GM19351 (cell line): ENCODE measurements at regions not wholly inside any gene's neighbourhood (a gene's known extent, or its start where the extent isn't known, plus 50 kb on each side); places are given as distances from the start of the nearest gene placed in this dataset.

Experiments used
- ATAC-seq: cut with Tn5 transposase; IDR thresholded peaks from one replicate; pipeline ENCODE4 v1.9.1; 2021; ENCODE audit warnings: mild to moderate bottlenecking, moderate library complexity; ENCODE audit not compliant: unreplicated experiment

DNA sequence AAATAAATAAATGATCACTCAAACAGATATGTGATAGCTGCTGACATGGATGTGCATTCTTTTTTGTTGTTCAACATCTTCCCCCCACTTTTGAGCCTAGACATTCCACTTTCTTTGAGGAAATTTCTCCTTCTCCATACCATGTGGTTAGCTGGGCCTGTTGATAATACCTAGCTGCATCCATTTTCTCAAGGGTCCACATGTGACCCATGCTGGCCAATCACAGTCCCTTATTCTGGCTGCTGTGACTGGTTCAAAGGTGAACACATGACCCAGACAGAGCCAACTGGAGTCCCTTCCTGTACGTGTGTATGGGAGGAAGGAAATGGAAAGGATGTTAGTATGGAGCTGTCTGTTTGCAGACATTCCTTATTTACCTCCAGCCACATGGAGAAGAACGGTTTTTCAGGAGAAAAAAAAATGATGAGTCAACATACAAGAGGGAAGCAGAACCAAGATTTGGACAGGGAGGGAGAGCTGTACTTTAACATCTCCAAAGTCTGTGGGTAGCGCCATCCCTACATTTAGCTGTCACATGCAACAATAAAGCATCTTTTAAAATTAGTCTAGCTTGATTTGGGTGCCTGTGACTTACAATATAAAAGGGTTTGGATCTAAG lies 391.7 kb upstream of the TBX3 start:
- ATAC-seq, result no peak

DNA sequence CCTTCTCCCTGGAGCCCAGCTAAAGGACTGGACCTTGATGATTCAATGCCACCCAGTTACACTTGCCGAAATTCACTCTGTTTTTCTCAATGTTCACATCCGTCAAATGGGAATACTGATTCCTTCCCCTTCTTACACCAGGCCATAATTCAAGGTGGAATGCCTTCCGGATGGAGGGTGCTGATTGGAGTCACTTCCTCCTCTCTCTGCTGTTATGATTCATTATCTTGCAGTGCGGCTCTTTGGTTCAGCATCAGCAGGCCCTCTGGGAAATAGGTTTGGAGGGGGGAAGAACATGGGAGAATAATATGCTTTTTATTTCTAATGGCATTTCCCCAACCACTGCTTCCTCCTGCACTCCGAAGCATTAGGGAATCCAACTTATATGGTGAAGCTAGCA lies 390.6 kb upstream of the TBX3 start:
- ATAC-seq, result no peak

GRCh38 chr12:115072712-115073111 lies 388.7 kb upstream of the TBX3 start:
- no peak for ATAC-seq

DNA sequence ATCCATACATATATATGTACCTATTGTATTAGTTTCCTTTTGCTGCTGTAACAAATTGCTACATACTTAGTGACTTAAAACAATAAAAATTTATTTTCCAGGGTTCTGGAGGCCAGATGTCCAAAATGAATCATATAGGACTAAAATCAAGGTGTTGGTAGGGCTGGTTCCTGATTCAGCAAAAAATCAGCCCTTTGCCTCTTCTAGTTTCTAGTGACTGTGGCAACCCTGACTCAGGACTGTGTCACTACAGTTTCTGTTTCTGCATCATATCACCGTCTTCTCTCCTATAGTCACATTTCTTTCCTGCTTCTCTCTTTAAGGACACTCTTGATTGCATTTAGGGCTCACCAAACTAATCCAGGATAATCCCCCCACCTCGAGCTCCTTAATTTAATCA lies 386.3 kb upstream of the TBX3 start:
- ATAC-seq, result no peak

- no peak for ATAC-seq
These were observed 380.3 kb upstream of the TBX3 start for GRCh38 chr12:115064296-115064695.

DNA sequence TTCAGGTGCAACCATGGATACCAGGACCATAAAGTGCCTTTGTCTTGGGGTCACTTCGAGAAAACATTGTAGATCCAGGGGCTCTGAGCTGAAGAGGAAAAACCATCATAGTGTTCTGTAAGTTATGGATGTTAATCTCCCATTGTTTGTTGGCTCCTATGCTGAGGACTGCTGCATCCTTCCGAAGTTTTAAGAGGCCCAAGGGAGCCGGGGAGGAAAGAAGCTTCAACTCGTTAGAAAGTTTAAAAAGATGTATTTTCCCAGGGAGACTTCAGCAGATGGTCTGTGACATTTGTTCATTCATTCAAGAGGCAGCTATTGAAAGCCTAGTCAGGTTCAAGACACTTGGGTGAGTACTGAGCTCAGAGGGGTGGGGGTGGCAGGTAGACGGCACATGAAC lies 378.8 kb upstream of the TBX3 start:
- no peak for ATAC-seq

DNA sequence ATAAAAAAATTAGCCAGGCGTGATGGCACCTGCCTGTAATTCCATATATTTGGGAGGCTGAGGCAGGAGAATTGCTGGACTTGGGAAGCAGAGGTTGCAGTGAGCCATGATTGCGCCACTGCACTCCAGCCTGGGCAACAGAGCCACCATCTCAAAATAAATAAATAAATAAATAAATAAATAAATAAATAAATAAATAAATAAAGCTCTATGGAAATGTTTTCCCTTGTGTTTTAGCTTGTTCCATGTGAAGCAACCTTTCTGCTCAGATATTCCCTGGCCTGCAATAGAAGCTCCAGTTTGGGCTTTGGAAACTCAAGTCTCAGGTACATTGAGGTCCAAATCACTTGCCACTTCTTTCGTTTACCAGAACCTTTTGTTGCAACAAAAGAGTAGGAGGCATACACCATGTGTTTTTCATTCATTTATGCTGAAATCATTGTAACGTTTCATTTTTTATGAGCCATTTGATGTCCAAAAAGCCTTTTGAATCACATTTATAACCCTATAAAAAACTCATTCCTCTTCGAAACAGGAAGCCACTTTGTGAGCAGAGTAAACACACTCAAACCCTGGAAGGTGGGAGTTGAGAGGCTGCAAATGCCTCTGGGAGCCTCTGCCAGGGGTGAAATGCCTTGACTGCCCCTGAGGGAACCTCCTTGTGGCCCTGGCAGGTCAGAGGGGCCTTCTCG lies 376.6 kb upstream of the TBX3 start:
- ATAC-seq, result no peak

DNA sequence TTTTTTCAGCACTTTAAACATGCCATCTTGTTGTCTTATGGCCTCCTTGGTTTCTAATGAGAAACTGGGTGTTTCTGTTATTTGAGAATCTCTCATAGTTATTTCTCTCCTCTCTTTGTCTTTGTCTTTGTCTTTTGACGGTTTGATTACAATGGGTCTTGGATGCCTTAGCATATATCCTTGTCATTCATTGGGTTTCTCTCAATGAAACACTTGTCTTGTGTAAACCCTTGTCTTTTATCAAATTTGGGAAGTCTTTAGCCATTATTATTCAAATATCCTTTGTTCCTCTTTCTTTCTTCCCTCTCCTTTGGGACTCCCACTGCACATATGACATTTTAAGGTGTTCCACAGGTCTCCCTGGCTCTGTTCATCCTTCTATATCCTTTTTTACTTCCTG lies 373.5 kb upstream of the TBX3 start:
- no peak for ATAC-seq

DNA sequence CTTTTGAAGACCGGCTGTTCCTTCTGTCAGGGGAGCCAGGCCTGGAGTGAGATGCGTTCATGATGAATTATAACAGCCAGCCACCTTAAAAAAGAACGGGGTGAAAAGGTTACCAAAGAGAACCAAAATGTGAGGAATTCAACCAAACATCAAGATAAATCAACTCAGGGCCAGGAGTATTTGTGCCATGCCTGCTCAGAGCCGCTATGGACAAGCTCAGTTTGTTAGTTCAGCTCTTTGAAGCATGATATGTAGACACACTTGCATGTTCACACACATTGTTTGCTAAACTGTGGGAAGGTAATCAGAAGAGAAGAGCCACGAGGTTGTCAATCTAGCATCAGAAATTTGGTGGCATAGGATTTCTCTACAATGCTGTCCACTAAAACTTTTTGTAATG lies 367.4 kb upstream of the TBX3 start:
- no peak for ATAC-seq

DNA sequence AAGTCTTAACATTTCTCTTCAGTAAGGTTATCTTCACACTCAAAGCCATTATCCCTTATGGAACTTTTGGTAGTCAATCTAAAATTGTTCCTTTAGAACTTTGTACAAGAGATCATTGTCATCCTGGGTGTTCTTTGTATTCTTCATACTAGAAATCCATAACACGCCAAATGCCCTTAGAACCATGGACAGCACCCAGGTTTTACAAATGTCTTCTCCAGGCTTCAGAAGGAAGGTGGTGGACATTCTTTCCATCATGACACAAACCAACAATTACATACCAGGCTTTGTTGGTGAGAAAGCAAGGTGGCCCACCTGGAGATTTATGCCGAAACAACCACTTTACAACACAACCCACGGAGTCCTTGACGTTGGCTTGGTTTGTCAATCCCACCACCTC lies 365.6 kb upstream of the TBX3 start:
- ATAC-seq, result no peak

GRCh38 chr12:115046805-115047204 lies 362.8 kb upstream of the TBX3 start:
- ATAC-seq, result no peak

DNA sequence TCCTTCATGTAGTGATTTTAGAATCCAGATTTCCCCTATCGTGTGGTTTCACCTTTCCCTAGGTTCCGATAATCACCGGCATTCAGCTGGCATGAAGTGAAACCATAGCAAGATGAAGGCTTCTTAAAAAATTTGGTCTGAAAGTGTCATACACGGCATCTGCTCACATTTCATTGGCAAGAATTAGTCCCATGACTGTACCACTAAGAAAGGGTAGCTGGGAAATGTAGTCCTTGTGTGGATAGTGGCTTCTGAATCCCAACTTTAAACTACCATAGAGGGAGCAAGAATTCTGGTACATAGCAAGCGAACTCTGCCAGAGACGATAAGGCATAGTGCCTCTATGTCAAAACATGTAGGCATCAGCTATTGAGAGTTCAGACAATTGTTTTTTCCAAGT lies 360.1 kb upstream of the TBX3 start:
- ATAC-seq, result no peak

- ATAC-seq, result no peak
These were observed 359.1 kb upstream of the TBX3 start for GRCh38 chr12:115043079-115043478.

- no peak for ATAC-seq
These were observed 358.4 kb upstream of the TBX3 start for GRCh38 chr12:115042341-115042740.

DNA sequence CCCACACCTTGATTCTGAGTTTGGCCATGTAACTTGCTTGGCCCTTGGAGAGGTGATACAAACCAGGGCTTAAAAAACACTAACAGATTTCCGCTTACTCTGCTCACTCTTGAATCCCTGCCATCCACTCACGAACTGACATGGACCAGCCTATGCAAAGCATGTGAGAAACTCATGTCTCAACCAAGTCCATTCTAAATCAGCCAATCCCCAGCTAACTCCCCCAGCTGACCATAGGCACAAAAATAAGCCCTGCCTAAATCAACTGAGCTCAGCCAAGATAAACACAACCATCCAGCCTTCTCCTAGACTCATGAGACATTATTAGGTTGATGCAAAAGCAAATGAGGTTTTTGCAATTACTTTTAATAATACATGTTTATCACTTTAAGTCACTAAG lies 353.9 kb upstream of the TBX3 start:
- no peak for ATAC-seq

GRCh38 chr12:115035535-115036107 lies 351.6 kb upstream of the TBX3 start:
- ATAC-seq, result no peak

DNA sequence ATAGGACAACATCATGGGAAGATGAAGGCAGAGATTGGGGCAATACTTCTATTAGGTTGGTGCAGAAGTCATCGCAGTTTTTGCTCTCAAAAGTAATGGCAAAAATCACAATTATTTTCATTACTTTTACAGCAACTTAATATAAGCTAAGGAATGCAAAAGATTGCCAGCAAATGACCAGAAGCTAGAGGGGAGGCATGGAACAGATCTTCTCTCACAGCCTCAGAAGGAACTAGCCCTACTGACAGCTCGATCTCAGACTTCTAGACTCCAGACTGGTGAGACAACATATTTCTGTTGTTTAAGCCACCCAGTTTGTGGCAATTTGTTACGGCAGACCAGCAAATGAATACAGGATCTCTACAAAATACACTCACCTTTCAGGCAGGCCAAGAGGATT lies 348.5 kb upstream of the TBX3 start:
- no peak for ATAC-seq

DNA sequence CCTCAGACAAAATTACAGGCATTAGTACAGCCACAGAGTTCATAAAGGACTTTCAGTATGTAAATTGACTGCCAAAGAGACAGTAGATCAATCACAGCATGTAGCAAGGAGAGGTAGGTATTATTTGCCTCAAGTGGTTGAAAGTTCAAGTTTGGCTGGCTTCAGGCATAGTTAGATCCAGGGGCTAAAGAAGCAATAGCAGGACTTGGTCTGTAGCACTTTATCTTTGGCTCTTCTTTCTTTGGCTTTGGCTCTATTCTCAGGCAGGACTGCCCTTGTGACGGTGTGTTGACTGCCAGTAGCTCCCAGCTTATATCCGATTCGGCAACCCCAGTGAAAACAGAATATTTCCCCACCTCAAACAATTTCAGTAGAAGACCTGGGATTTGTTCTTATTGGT lies 346.0 kb upstream of the TBX3 start:
- no peak for ATAC-seq

DNA sequence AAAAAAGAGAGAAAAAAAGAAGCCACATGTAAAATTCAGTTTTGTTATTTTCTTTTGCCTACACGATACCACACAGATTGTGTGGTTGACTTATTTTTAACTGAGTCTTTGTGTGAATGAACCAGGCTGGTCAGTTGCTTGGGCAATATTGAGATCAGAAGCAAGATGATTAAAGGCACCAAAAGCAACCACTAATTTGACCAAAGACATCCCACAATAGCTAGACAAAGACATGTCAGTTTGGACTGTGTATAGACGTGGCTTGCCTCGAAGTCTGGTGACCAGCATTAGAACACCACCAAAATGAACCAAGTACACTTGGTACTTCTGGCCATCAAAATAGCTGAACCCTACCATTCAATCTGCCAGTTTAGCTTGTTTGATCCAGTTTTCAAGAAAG lies 340.6 kb upstream of the TBX3 start:
- no peak for ATAC-seq

- no peak for ATAC-seq
These were observed 339.6 kb upstream of the TBX3 start for GRCh38 chr12:115023279-115024265.

GRCh38 chr12:115020091-115020490 lies 336.1 kb upstream of the TBX3 start:
- ATAC-seq, result no peak
